ENCODE measurements at regions not wholly inside any gene's neighbourhood (a gene's known extent, or its start where the extent isn't known, plus 50 kb on each side); places are given as distances from the start of the nearest gene placed in this dataset.
"Not testable (repeated sequence)": the region's sequence is repeated elsewhere in the genome, so short reads cannot be mapped to it uniquely, and the experiment has no call there.

DNA sequence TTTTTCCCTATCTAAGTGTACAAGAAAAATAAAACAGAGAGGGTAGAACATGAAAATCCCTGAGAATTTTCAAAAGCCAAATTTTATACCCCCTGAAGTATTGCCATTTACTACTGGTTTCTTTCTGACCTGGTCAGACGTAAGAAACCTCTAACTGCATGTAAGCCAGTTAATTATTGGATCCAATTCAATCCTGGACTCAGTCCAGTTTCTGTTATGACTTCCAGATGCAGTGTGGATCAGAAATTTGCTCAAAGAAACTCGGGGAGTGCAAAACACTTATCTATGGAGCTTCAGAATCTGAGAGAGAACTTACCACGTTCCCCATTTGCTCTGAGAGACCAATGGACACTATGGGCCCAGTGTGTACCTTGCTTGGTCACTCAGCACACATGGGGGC, 383.5 kb downstream of the KLHL4 start:
- TF ChIP-seq, protein P1, sequence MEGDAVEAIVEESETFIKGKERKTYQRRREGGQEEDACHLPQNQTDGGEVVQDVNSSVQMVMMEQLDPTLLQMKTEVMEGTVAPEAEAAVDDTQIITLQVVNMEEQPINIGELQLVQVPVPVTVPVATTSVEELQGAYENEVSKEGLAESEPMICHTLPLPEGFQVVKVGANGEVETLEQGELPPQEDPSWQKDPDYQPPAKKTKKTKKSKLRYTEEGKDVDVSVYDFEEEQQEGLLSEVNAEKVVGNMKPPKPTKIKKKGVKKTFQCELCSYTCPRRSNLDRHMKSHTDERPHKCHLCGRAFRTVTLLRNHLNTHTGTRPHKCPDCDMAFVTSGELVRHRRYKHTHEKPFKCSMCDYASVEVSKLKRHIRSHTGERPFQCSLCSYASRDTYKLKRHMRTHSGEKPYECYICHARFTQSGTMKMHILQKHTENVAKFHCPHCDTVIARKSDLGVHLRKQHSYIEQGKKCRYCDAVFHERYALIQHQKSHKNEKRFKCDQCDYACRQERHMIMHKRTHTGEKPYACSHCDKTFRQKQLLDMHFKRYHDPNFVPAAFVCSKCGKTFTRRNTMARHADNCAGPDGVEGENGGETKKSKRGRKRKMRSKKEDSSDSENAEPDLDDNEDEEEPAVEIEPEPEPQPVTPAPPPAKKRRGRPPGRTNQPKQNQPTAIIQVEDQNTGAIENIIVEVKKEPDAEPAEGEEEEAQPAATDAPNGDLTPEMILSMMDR (IDR thresholded peaks at IDR 0.05; ENCODE audit: low read length, missing control alignments): no peak
- H3K4me3 ChIP-seq (replicated peaks; ENCODE audit: low read depth, low read length): no peak overlapping the region
- no peak for DNase-seq (ENCODE audit: low read depth)

DNA sequence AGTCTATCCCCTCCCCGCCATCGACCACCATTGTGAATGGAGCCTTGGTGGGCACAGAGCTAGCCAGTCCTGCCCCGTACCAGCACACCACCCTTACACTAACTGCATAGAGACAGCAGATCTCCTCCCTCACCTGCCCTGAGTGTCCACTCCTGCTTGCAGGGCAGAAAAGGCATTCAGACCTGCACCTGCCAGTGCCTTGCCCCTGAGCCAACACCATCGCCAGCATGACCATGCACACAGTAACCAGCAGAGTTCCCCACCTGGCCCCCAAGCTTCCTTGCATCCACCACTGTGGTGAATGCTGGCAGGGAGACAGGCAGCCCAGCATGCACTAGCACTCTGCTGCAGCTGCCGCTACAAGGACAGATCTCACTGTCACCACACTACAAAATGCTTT, 397.1 kb downstream of the KLHL4 start:
- DNase-seq (ENCODE audit: low read depth): no peak
- no peak overlapping the region for H3K4me3 ChIP-seq (replicated peaks; ENCODE audit: low read depth, low read length)
- TF ChIP-seq, protein P1 (IDR thresholded peaks at IDR 0.05; ENCODE audit: low read length, missing control alignments): no peak

DNA sequence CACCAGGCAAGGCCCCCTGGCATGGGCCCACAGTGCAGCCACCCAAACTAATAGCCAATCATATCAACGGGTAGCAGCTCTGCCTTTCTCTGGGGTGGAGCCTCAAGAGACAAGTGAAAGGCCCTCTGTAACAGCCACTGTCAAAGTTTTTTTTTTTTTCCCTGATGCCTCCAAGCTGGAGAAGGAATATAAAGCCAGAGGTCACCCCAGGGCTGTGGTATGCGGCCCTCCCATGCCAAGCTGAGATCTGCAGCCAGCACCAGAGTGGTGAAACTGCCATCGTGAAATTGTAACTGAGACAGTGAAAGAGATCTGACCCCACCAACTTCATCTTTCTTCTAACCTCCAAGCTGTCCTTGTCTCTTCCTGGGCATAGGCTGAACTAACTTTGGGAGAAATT, 407.0 kb downstream of the KLHL4 start:
- H3K4me3 ChIP-seq (replicated peaks; ENCODE audit: low read depth, low read length): no peak overlapping the region
- TF ChIP-seq, protein P1 (IDR thresholded peaks at IDR 0.05; ENCODE audit: low read length, missing control alignments): no peak
- DNase-seq (ENCODE audit: low read depth): no peak

DNA sequence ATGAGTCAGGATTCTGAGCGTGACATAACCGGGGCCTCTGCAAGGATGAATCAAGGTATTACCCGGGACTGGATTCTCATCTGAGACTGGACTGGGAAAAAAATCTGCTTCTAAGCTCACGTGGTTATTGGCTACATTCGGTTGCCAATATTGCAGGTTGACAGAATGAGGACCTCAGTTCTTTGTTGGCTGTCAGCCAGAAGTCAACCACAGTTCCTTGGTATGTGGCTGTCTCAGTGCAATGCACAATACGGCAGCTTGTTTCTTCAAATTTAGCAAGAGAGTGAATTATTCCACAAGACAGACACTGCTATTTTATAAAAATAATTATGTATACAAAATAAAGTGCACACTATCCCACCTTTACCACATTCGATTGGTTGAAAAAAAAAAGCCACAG, 424.2 kb downstream of the KLHL4 start:
- no peak for DNase-seq (ENCODE audit: low read depth)
- TF ChIP-seq, protein P1 (IDR thresholded peaks at IDR 0.05; ENCODE audit: low read length, missing control alignments): no peak

DNA sequence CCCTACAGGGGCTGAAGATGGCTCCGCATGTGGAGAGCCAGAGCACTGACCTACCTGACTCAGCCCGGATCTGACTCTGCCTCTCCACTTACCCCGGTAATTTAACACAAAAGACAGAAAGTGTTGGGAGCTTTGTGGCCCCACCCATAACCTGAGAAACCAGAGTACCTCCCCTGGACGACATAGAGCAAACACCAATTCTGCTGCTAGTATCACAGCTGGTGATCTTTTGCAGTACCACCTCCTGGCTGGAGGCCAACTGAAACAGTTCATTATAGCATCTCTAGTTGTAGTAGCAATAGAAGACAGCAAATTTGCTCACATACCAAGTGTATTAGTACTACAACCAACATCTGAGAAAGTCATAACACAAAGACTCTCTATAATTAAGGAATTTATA, 443.9 kb downstream of the KLHL4 start:
- H3K4me3 ChIP-seq (replicated peaks; ENCODE audit: low read depth, low read length): no peak overlapping the region
- TF ChIP-seq, protein P1 (IDR thresholded peaks at IDR 0.05; ENCODE audit: low read length, missing control alignments): no peak
- DNase-seq (ENCODE audit: low read depth): no peak

More for the DNA sequence above, 424.2 kb downstream of the KLHL4 start:
- no peak overlapping the region for H3K4me3 ChIP-seq (replicated peaks; ENCODE audit: low read depth, low read length)

DNA sequence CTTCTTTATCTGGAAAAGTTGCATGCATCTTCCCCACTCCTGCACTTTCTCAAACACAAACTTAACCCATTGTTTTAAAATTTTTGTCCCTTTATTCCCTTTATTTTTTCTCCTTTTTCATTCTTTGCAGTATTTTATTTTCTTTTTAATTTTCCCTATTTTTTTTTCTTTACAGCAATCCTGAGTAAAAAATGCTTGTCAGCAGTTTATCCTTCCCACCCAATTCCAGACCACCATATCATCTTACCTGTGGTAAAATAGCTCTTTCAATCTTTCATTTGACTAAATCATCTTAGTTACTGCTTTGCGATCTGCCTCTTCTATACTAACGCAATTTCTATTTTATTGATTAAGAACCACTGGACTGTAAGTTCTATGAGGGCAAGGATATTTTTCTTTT, 450.5 kb downstream of the KLHL4 start:
- no peak for DNase-seq (ENCODE audit: low read depth)
- TF ChIP-seq, protein P1 (IDR thresholded peaks at IDR 0.05; ENCODE audit: low read length, missing control alignments): no peak
- H3K4me3 ChIP-seq (replicated peaks; ENCODE audit: low read depth, low read length): no peak overlapping the region

DNA sequence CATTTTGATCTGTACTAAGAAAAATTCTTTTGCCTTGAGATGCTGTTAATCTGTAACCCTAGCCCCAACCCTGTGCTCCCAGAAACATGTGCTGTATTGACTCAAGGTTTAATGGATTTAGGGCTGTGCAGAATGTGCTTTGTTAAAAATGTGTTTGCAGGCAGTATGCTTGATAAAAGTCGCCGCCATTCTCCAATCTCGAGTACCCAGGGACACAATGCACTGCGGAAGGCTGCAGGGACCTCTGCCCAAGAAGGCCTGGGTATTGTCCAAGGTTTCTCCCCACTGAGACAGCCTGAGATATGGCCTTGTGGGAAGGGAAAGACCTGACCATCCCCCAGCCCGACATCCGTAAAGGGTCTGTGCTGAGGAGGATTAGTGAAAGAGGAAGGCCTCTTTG, 454.5 kb downstream of the KLHL4 start:
- DNase-seq (ENCODE audit: low read depth): not testable (repeated sequence)

DNA sequence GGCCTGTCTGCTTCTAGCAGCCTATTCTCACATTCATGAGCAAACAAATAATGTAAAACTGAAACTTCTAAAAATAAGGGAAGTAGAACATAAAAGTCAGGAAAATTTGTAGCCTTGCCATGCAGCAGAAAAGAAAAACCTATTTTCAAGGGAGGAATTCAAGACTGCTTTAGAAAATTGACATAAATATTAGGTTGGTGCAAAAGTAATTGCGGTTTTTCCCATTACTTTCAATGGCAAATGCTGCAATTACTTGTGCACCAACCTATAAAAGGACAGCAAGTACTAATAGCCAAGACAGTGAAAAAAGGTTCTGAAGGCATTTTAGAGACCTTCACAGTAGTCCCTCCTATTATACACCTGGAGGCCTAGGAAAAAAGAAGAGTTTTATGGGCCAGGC, 457.8 kb downstream of the KLHL4 start:
- no peak for DNase-seq (ENCODE audit: low read depth)
- TF ChIP-seq, protein P1 (IDR thresholded peaks at IDR 0.05; ENCODE audit: low read length, missing control alignments): no peak
- no peak overlapping the region for H3K4me3 ChIP-seq (replicated peaks; ENCODE audit: low read depth, low read length)

More for the DNA sequence above, 454.5 kb downstream of the KLHL4 start:
- not testable (repeated sequence) for H3K4me3 ChIP-seq (replicated peaks; ENCODE audit: low read depth, low read length)

DNA sequence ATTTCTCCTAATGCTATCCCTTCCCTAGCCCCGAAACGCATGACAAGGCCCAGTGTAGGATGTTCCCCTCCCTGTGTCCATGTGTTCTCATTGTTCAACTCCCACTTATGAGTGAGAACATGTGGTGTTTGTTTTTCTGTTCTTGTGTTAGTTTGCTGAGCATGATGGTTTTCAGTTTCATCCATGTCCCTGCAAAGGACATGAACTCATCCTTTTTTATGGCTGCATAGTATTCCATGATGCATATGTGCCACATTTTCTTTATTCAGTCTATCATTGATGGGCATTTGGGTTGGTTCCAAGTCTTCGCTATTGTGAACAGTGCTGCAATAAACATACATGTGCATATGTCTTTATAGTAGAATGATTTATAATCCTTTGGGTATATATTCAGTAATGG, 490.3 kb downstream of the KLHL4 start:
- H3K4me3 ChIP-seq (replicated peaks; ENCODE audit: low read depth, low read length); DNase-seq (ENCODE audit: low read depth): not testable (repeated sequence)

Measured in fibroblast of pulmonary artery (primary cell).